GM10266 (cell line): ENCODE measurements at regions not wholly inside any gene's neighbourhood (a gene's known extent, or its start where the extent isn't known, plus 50 kb on each side); places are given as distances from the start of the nearest gene placed in this dataset.

Experiments used
- DNase-seq: peaks from one replicate; pipeline ENCODE4 v3.0.0; 2012; ENCODE audit errors: extremely low spot score
- TF ChIP-seq, protein P1 (sequence below): IDR thresholded peaks from 2 replicates; pipeline ENCODE4 v1.5.1; 2012; ENCODE audit warnings: mild to moderate bottlenecking, low read depth; ENCODE audit not compliant: control insufficient read depth, insufficient read depth; ENCODE audit errors: missing control alignments

DNA sequence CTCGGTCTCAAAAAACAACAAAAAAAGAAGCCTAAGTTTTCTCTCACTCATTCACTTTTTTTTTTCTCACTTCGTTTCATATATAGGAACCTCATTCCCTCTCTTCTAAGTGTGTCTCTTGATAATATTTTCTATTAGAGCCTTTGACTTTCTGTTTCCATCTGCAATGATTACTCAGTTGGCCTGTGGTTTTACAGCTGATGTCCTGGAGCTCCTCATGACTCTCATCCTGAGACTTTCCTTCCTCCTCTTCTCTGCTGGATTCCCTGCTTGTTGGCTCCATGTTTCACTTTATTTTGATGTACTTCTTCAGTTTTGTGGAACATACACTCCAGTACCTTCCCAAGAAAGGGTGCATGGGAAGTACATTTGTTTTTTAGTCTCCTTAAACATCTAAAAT, 154.2 kb upstream of the GATA6 start:
- TF ChIP-seq, protein P1, sequence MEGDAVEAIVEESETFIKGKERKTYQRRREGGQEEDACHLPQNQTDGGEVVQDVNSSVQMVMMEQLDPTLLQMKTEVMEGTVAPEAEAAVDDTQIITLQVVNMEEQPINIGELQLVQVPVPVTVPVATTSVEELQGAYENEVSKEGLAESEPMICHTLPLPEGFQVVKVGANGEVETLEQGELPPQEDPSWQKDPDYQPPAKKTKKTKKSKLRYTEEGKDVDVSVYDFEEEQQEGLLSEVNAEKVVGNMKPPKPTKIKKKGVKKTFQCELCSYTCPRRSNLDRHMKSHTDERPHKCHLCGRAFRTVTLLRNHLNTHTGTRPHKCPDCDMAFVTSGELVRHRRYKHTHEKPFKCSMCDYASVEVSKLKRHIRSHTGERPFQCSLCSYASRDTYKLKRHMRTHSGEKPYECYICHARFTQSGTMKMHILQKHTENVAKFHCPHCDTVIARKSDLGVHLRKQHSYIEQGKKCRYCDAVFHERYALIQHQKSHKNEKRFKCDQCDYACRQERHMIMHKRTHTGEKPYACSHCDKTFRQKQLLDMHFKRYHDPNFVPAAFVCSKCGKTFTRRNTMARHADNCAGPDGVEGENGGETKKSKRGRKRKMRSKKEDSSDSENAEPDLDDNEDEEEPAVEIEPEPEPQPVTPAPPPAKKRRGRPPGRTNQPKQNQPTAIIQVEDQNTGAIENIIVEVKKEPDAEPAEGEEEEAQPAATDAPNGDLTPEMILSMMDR = no peak
- DNase-seq = no peak

DNA sequence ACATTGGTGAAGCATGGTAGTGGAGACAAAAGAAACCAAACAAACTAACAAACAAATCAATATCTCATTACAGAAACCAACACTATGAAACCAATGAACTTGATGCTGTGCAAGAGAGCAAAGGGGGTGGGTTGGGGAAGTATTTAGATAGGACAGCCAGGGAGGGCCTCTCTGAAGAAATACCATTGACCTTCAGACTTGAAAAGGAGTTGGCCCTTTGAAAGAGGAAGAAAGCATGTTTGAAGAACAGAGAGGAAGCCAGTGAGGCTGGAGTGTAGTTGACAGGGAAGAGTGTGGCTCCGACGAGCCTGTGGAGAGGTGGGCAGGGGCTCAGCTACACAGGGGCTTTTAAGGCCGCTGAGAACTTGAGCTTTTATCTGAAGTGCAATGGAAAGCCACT, 151.0 kb upstream of the GATA6 start:
- no peak for DNase-seq
- TF ChIP-seq, protein P1 = no peak

DNA sequence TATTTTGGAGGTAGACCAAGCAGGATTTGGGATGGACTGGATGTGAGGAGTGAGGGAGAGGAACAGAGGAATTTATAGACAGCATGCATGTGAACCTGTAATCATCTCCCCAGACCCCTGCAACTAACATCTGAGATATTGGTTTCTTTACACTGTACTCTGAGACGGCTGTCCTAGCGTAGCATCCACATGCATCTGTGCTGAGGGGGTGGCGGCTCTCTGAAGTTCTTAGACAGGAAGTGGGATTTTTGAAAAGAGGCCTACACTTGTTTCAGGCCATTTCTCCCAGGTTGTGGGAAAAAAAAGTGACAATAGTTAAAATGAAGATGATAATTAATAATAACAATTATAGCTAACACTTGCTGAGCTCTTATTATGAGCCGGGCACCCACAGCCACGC, 150.2 kb upstream of the GATA6 start:
- no peak for DNase-seq
- TF ChIP-seq, protein P1 = no peak

DNA sequence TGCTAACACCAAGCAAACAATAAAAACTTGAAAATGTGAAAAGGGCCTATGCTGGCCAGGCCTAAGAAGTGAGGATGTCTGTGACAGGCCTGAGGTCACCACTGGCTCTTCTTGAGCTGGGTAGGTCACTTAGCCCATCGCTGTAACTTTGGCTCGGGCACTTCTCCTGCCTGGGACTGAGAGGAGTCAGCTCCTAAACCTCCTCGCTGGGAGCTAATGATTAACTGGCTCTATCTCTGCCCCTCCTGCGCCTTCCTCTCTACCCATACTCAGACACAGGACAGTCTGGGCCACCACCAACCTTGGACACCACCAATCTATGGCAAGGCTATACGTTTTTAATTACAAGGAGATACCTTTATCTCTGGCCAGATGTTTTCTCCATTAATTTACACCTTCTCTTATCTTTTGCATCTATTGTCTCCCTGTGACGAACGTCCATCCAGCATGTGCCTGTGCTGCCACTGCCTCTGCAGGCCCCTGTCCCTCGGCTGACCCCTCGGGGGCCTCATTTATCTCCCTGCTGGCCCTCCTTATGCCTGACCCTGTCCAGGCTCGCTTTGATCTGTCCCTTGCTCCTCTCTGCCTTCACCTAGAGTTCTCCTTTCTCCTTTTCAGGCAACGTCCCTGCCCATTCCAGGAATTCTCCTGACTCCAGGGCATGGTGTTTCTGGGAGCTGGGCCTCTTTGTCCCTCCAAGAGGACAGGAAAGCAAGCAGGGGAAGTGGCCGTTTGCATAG, 149.1 kb upstream of the GATA6 start:
- TF ChIP-seq, protein P1 = no peak
- DNase-seq = no peak

DNA sequence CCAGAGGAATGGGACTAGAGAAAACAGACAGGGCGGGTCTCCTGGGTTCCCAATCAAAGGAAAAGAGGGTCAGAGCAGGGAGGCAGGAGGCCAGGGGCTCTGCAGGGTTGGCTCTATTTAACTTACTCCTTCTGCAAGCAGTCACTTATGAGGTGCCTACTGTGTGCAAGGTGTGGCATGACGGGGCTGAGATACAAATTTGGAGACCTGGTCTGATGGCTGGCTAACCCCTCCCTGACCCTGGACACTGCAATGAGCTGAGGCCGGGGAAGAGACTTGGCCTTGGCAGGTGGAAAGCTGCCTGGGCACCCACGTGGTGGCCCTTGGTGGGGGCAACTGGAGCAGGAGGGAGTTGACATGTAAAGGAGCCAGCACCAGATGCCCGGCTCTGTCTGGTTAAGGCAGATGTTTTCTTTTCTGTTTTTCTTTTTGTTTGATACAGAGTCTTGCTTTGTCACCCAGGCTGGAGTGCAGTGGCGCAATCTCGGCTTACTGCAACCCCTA, 148.5 kb upstream of the GATA6 start:
- TF ChIP-seq, protein P1 = no peak
- DNase-seq = no peak

DNA sequence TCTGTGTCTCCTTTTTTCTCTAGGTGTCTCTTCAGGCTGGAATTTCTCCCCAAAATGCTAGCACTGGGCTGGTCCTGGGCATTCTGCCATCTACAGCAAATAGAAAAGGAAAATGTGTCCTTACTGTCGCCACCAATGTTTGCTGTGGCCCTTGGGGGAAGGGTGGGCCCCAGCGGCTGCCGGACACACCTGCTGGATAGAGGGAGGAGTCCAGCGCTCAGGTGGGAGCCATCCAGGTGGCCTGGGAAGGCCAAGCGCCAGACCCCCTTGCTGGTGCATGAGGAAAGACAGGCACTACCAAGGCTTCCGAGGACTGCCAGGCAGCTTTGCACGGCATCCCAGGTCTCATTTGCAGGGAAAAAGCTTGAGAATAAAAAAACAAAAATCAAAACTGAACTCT, 147.7 kb upstream of the GATA6 start:
- TF ChIP-seq, protein P1 = no peak
- no peak for DNase-seq

DNA sequence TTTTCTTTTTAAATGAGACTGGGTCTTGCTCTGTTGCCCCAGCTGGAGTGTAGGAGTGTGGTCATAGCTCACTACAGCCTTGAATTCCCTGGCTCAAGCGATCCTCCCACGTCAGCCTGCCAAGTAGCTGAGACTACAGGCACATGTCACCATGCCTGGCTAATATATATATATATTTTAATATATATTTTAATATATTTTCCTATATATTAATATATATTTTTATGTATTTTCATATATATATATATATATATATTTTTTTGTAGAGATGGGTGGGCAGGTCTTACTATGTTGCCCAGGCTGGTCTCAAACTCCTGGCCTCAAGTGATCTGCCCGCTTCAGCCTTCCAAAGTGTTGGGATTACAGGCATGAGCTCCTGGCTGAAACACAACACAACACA, 144.5 kb upstream of the GATA6 start:
- DNase-seq = no peak
- TF ChIP-seq, protein P1 = no peak
